GOT3 (cell line): ENCODE measurements at regions not wholly inside any gene's neighbourhood (a gene's known extent, or its start where the extent isn't known, plus 50 kb on each side); places are given as distances from the start of the nearest gene placed in this dataset.
"Not testable (repeated sequence)": the region's sequence is repeated elsewhere in the genome, so short reads cannot be mapped to it uniquely, and the experiment has no call there.

Source experiments
- DNase-seq: peaks from one replicate; lab custom pipeline; 2025; ENCODE audit warnings: mixed read lengths; lab: John Stamatoyannopoulos, UW

DNA sequence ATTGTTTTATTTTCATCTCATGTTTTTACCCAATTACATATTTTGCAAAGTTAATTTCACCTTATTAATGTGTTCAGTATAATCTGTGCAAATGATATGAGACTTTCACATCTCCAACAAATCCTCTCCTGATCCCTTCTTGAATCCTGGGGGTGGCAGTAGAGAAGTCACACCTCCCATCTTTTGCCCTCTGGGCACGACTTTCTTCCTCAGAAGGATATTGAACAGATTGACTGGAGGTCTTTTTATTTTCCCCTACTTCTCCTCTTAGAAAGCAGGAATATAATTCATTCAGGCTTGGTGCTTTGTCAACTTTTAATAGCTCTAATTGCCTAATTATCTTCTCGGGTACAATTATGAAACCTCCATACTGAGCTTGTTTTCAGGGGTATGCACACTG lies 1037.1 kb upstream of the NUDT12 start:
- no peak for DNase-seq

DNA sequence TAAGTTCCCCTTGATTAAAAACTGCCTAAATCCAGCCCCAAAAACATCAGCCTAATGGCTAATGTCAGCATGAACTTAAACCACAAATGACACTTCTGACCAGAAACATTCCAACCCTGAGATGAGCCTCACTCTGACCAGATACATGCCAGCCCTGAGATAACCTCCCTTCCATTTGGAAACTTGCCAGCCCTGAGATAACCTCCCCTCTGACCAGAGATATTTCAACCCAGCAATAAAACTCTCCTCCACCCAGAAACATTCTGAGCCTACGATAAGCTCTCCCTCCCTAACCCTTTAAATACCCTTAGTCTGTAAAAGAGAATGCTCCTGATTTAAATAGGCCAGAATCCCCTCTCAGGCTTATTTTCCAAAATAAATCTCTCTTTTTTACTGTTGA lies 1035.7 kb upstream of the NUDT12 start:
- no peak for DNase-seq

DNA sequence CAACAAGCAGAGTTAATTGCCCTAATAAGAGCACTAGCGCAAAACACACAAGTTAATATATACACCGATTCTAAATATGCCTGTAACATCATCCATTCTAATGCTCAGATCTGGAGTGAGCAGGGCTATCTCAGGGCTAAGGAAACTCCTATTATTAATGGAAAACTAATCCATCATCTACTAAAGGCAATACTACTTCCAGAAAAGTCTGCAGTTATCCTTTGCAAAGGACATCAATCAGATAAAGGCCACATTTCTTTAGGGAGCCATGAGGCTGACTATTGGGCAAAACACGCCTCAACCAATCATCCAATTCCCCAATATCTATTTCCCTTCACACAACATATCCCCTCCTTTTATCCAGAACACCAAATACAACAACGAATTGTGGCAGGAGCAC lies 1032.3 kb upstream of the NUDT12 start:
- DNase-seq = no peak

DNA sequence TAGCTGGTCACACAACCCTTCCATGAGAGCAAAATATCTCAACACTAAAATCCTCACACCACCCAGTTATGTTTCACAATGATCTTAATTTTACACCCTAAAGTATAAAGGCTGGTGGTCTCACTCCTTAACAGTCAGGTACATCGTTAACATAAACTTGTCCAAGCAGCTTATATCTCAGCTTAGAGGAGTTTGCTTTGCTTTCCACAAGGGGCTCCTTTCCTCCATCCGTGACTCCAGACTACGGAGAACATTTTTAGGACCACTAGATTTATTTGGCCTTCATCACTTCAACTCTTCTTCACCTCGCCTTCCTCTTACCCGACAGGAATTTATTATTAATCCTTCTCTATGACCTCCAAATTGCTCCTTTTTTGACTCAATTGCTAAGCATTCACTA lies 1014.1 kb upstream of the NUDT12 start:
- no peak for DNase-seq

DNA sequence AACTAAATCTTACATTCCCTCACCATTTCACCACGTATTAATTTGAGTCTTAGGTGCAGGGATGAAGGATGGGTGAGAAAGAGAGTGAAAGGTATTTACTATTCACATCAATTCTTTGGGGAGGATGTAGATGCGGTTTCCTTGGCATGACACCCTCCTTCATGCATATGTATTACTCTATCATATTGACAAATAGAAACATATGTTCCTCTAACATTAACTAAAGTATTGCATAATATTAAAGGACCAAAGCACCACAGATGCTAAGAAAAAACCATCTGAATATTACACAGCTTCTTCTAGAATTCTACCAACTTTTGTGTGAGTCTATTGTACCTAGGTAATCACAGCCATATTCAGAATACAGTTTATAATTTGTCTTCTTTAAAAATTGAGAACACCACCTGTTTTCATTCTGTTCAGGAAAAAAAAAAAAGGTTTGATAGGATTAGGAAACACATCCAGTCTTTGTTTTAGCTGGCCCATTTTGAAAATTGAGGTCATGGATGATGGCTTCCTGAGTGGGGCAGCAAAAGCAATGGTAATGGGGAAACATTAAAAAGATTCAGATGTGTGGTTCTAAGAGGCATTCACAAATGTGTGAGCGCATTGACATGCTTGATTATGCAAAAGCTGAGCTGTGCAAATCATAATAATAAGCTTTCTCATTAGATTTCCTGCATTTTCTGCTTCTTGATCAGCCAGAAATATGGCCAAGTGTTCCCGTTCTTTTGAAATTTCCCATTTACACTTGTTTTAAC lies 1011.5 kb upstream of the NUDT12 start:
- no peak for DNase-seq

DNA sequence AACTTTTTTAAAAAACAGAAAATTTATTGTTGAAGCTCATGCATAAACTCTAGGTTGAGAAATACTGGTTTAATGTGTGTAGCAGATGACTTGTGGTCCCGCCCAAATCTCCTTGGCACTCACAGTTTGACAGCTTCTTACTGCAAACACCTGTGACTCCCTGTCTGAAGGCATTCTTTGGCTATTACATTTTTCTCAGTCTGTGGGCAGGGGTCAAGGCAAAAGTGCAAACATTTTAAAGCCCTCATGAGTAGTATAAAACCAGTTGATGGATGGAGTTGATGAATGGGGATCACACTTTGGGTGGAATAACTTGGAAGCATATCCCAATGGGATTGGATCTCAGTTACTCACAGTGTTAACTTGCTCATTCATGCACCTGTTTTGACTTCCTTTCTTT lies 1007.0 kb upstream of the NUDT12 start:
- no peak for DNase-seq

DNA sequence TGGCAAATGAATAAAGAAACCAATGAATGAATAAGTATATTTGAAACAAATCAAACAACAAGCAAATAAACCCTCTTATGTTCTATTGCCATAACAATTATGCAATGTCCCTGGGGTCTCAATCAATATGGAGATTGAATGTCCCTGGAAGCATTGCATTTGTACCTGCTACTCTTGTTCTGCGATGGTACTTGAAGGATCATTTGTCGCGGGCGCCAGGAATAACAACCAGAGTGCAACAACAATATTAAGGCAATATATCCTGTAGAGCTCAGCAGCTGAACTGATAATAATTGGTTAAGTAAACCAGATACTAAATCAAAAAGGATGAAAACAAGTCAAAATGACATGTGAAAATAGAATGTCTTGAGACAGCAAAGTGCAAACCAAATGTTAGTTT lies 1001.9 kb upstream of the NUDT12 start:
- DNase-seq = no peak

DNA sequence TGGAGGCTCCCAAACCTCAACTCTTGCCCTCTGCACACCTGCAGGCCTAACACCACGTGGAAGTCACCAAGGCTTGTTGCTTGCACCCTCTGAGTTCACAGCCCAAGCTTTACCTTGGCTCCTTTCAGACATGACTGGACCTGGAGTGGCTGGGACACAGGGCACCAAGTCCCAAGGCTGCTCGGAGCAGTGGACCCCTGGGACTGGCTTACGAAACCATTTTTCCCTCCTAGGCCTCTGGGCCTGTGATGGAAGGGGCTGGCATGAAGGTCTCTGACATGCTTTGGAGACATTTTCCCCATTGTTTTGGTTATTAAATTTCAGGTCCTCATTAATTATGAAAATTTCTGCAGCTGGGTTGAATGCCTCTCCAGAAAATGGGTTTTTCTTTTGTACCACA lies 994.4 kb upstream of the NUDT12 start:
- DNase-seq = no peak

DNA sequence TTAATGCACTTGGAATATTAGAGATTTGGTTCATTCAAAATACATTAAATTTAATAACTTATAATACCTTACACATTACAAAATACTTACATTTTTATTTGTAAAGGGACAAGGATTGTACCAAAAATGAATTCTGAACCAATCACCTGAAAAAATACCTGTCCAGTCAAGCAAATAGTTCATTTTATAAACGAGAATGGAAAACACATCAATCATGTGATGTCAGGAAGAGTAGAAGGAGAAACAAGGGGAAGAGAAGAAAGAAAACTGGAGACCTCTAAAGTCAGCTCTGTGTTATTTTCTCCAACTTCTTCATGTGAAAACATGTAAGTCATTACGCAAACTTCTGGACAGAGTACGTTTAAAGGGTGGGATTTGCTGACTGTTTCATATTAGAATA lies 989.0 kb upstream of the NUDT12 start:
- DNase-seq = no peak

DNA sequence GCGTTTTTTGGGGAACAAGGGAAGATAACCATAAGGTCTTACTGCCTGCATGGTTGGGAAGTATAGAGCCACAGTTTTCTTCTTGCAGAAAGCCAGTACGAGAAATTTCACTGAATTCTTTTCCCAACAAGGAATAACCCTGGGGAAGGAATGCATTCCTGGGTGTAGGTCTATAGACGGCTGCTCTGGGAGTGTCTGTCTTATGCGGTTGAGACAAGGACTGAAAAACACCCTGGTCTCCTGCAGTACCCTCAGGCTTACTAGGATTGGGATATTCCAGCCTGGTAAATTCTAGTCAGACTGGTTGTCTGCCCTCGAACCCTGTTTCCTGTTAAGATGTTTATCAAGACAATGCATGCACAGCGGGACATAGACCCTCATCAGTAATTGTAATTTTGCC lies 984.3 kb upstream of the NUDT12 start:
- not testable (repeated sequence) for DNase-seq

DNA sequence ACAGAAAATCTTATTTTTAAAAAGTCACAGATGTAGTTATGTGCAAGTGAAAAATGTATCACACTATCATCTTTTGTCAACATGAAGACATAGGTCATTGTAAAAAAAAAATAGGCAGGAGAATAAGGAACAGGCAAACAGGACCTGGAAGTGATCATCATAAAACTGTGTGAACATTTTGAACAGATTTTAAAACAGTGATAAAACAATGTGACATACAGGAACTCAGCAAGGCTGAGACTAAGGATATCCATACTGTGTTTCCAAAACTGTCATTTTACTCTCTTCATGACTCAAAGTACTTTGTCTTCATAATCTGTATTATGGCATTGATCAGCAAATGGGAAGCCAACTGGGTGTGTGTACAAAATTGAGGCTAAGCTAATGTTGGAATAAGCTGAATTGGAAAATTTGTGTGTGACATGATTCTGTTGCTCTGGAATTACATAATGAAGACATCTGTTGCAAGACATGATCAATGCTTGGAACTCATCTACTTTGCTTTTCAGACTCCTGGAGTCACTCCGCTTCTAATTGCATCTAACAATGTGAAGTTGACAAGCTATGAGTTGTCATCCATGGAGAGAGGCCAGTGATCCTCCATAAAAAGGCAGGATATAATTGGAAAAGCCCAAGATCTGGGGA lies 978.7 kb upstream of the NUDT12 start:
- DNase-seq = no peak

DNA sequence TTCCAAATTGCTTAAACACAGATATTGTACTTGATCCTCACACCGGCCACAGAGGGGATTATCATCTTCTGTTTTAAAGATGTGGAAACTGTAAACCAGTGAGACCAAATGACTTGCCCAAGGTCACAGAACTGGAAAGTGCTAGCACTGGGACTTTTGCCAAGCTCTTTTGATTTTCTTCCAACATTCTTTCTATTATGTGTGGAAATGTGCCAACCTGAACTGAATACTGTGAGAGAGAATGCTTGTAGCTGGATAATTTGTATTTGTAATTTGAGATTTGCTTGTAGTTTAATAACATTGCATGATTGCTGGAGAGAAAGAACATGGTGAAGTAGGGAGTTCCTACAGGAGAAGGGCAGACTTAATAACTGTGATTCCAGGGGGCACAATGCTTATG lies 977.9 kb upstream of the NUDT12 start:
- DNase-seq = no peak

DNA sequence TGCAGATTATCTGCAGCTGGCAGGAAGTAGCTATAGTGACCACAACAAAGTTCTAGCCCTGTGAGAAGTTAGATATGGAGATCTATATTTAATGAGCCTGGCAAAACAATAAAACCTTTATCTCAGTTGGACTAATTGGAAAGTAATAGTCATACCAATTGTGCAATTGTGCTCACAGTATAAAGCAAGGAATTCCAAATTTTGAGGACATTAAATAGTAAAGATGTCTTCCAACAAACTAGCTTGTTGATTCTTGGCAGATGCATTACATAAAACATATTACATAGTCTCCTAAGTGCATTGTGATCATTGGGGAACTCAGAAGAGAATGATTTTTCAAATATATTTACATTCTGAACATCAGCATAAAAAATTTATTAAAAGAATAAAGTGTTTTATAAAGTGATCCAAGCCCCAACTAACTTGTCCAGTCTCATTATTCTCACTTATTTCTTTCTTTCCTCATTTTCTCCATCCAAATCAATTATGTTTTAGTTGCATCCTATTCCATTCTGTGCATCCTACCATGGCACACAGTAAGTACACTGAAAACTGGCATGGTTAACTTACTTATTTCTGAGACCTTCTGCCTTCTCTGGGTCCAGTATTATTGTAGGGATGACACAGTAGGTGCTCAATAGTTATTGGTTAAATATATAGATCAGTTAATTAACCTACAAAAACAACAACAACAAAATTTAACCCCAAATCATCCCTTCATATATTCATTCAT lies 977.2 kb upstream of the NUDT12 start:
- no peak for DNase-seq

DNA sequence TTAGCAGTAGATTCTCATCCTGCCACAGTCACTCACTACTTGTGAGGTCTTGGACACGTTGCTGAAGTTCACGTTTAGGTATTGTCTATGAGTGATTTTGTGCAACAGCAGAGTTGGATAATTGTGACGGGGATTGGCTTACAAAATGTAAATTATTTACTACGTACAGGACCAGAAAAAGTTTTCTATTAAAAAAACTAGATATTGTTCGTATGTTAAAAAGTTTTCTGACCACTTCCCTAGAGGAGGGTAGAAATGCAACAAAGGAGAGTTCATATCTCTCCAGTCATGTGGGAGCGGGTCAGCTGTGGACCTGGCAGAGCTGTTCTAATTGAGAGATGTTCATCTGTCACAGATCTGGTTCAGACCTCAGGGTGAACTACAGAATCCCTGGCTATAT lies 976.1 kb upstream of the NUDT12 start:
- no peak for DNase-seq

DNA sequence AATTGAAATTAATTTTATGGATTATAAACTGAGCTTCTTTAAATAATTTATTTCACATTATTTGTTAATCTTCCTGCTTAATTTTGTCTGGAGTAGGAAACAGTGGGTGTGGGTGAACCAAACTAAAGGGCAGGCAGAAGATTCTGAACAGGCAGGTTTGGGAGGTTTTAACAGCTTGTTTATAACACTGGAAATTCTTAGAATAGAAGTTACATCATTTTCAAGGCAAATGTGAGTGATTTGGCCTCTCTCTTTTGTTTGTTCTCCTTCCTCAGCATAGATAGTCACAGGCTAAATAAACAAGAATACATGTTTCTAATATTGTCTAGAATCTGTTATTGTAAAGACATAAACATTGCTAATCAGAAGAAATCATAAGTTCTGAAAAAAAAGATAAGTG lies 970.9 kb upstream of the NUDT12 start:
- no peak for DNase-seq

DNA sequence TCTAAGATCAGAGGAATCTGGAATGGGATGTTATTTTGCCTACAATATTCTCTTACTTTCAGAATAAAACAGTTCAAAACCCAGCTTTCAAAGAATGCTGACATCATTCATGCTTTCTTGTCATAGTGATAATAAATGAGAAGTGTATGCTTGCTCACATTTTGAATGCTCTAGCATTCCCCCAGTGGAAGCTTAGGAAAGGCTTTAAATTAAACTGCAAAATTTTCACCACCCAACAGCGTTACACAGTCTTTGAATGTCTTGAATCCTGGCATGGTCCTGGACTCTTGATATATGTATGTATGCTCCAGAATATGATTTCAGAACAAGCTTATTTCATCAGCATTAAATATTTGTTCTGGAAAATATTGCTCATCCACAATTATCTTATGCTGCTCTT lies 964.3 kb upstream of the NUDT12 start:
- DNase-seq = no peak

DNA sequence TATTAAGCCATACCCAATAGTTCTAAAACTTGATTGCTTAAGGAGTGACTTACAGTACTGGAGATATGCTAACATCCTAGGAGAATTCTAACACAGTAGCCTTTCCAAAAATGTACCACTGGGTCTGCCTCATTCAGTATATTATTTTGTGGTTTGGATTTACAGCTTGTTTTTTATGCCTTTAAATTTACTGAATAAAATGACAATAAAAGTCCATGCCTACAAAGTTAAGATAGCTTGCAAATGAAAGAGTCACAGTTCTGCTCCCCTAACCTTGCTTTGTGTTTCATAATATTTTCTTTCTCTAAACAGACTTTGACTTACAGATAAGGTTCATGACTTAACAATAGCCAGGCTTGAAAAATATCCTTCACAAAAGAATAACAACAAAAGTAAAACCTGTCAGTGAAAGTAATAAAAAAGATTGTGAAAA lies 951.1 kb upstream of the NUDT12 start:
- no peak for DNase-seq

DNA sequence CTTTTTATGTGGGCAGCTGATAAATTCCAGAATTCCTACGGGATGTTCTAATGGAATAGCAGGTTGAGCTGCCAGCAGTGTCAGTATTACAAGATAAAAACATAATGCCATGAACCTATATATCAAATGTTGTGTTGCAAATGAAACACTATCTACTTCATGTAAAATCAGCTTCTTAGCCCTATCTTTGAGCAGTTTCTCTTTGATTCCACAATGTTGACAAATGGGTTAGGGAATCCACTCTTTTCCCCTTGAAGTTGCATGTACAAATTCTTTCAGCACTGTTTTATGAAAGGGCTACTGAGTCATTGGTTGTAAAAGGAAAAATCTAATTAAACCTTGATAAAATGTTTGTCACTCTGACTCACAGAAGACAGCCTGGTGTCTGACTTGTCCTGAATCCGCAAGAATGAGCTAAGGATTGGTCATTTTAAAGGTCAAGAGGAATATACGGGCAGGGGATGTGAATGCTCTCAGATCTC lies 950.6 kb upstream of the NUDT12 start:
- no peak for DNase-seq

DNA sequence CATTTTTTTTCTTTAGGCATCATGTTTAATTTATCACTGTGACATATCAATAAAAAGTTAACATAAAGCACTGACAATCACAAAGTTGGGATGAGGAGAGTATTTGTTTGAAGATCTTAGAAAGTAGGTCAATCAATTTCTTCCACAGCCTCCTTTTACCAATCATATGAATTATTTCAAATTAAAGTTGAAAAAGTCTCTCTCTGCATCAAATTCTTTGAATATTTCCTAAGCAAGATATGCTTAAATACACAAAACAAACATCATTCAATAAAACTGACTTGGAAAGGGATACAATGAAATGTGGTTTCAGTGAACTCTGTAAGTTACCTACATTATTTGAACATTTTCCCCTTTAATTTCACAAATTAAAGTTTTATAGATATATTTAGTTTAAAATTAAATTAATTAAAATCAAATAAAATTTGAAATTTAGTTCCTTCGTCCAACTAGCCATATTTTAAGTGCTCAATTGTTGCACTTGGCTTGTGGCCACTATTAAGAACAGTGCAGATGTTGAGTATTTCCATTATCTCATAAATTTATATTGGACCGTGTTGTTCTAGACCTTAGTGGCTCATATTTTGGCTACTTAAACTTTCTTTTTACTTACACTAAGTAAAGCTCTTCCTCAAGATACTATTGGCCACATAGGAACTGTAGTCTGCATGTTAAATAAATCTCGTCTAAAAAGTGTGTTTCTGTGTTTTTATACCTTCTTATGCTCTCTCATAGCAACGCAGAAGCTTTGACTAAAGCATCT lies 949.7 kb upstream of the NUDT12 start:
- DNase-seq = no peak

DNA sequence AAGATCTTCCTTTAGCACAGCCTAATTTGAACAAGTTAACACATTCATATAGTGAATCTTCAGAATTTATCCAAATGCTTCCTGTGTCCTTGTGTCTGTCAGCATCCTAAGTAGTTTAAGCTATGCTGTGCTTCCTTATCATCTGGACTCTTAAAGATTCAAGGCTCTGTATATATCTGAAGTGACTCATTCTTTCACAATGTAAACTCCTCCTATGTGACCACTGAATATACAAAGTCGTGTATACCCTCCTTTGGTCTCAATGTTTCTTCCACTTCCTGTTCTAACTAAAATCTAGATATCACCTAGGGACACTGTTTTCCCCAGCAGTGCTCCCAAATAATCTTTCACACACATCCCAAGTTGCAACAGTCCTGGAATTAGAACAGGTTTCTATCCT lies 935.7 kb upstream of the NUDT12 start:
- DNase-seq = no peak

DNA sequence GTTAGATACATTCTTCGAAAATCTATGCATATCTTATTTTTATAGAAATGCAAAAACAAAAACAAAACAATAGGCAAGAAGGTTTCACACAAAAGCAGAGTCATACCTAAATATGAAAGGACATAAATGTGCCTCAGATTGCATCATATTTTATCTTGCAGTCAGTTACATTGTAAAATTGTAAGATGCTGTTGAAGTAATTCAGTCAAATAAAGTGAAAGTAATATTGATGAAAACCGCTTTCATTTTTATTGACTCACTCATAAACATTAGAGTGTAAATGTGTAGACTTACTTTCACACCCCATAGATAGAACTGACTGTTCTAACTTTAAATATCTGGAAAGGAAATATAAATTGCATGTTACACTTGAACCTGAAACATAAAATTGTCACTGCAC lies 931.5 kb upstream of the NUDT12 start:
- no peak for DNase-seq

DNA sequence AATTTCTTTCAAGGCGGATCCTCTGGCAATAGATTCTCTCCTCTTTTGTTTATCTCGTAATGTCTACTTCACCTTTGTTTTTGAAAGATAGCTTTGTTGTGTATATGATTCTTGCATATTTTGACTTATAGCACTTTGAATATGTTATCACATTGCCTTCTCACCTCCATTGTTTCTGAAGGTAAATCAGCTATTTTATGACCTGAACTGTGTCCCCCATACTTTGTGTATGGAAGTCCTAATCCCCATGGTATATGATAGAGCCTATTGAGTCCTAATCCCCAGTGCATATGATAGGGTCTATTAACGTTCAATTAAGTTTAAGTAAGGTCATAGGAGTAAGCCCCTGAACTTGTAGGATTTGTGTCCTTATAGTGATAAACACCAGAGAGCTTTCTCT lies 910.2 kb upstream of the NUDT12 start:
- DNase-seq = no peak
